ENCODE measurements at regions not wholly inside any gene's neighbourhood (a gene's known extent, or its start where the extent isn't known, plus 50 kb on each side); places are given as distances from the start of the nearest gene placed in this dataset.

GRCh38 chr4:59848457-59848856 lies 1351.7 kb upstream of the ADGRL3 start:
- POLR2A ChIA-PET (ENCODE audit: partially characterized antibody) = no interaction called here
- H3K4me3 ChIP-seq (ENCODE audit: extremely low read depth in 1 of 4, insufficient read depth in 2 of 4, low read depth in 3 of 4, low read length in 4 of 4) = no peak overlapping the region
- H2AK5ac ChIP-seq (ENCODE audit: low read depth, low read length) = no peak overlapping the region
- H2AFZ ChIP-seq (ENCODE audit: low read length) = 0 out of 2 replicates have a peak overlapping the region, but pooled peaks have one; percentile 51
- H2BK5ac ChIP-seq (ENCODE audit: low read depth, low read length) = no peak overlapping the region
- H4K8ac ChIP-seq (ENCODE audit: extremely low read depth, insufficient read depth, low read length) = no peak overlapping the region
- no peak overlapping the region for H3K4me2 ChIP-seq (ENCODE audit: insufficient read depth in 1 of 2, low read depth in 2 of 2, low read length in 2 of 2)
- peak in 1 of 2 experiments; percentile 7 for DNase-seq (ENCODE audit: low read depth in 1 of 2, low spot score in 2 of 2)
- no peak overlapping the region for H4K5ac ChIP-seq (ENCODE audit: insufficient read length, low read depth, low read length)
- H3K23ac ChIP-seq (ENCODE audit: insufficient read length) = no peak overlapping the region
- H3K4ac ChIP-seq (replicated peaks; ENCODE audit: insufficient read length, low read depth, low read length) = no peak overlapping the region
- H2BK12ac ChIP-seq (ENCODE audit: low read depth, low read length) = no peak overlapping the region
- no peak overlapping the region for H3K27ac ChIP-seq (ENCODE audit: low read depth, low read length)
- no peaks in the 10 kb centered on the region for H3K23me2 ChIP-seq (ENCODE audit: low read depth, low read length)
- no peak overlapping the region for H3K18ac ChIP-seq (ENCODE audit: extremely low read depth, low read length)
- CTCF ChIA-PET (ENCODE audit: partially characterized antibody) = no interaction called here
- 87% methylated on average over 2 of the region's 2 CpGs; no CpG with 5 or more reads in 1 of the 2 experiments for WGBS, 2 experiments (ENCODE audit: extremely low coverage in 1 of 2, insufficient coverage in 1 of 2, insufficient read length in 1 of 2, insufficient replicate concordance in 2 of 2, low coverage in 1 of 2, low lambda C conversion rate in 2 of 2, missing lambda C conversion rate in 1 of 2)
- H3K4me1 ChIP-seq (replicated peaks in 1 of 4; ENCODE audit: control insufficient read depth in 3 of 4, insufficient read depth in 4 of 4, low read length in 3 of 4) = no peaks in the 10 kb centered on the region
- H4K20me1 ChIP-seq (replicated peaks in 1 of 2; ENCODE audit: control insufficient read depth in 1 of 2, insufficient read depth in 2 of 2, low read length in 2 of 2) = no peaks in the 10 kb centered on the region
- no peak overlapping the region for H4K91ac ChIP-seq (replicated peaks; ENCODE audit: insufficient read length, low read length)
- no peak overlapping the region for H3K9ac ChIP-seq (replicated peaks in 1 of 4; ENCODE audit: extremely low read depth in 1 of 4, low read depth in 3 of 4, low read length in 3 of 4)
- no peak overlapping the region for H2BK20ac ChIP-seq (ENCODE audit: low read length)
- FAIRE-seq = no peak
- H3K27me3 ChIP-seq (replicated peaks in 1 of 4; ENCODE audit: control insufficient read depth in 3 of 4, extremely low read depth in 1 of 4, insufficient read depth in 3 of 4, low read length in 3 of 4) = no peaks in the 10 kb centered on the region
- H3K9me3 ChIP-seq (ENCODE audit: insufficient read depth in 2 of 2, low read depth in 1 of 2, low read length in 1 of 2) = no peaks in the 10 kb centered on the region
- no peak overlapping the region for H2BK120ac ChIP-seq (replicated peaks; ENCODE audit: low read depth, low read length)
- H3K79me1 ChIP-seq (ENCODE audit: low read depth, low read length) = no peaks in the 10 kb centered on the region
- H3K79me2 ChIP-seq (ENCODE audit: control insufficient read depth in 1 of 2, insufficient read depth in 2 of 2, low read length in 2 of 2) = no peaks in the 10 kb centered on the region
- H2BK15ac ChIP-seq (ENCODE audit: low read length) = no peak overlapping the region
- TF ChIP-seq CHD2 (IDR thresholded peaks at IDR 0.05; ENCODE audit: low read length) = no peak
- TF ChIP-seq CREB1 (IDR thresholded peaks at IDR 0.05) = no peak
- TF ChIP-seq EP300 (IDR thresholded peaks at IDR 0.05; ENCODE audit: borderline replicate concordance in 1 of 2, low read depth in 2 of 2, low read length in 2 of 2) = no peak
- no peak for TF ChIP-seq ZNF274 (IDR thresholded peaks at IDR 0.05; ENCODE audit: borderline replicate concordance, extremely low read depth, low read length)
- TF ChIP-seq POLR2A (IDR thresholded peaks at IDR 0.05; ENCODE audit: control extremely low read depth in 1 of 2, low read depth in 2 of 2, low read length in 2 of 2) = no peak
- no peak for TF ChIP-seq TBP (IDR thresholded peaks at IDR 0.05; ENCODE audit: low read depth, low read length)
- TF ChIP-seq EZH2 (IDR thresholded peaks at IDR 0.05; ENCODE audit: low read depth, low read length, severe bottlenecking) = no peak
- no peak for TF ChIP-seq GABPA (IDR thresholded peaks at IDR 0.05; ENCODE audit: borderline replicate concordance, insufficient read depth, low read length)
- TF ChIP-seq JUN (IDR thresholded peaks at IDR 0.05; ENCODE audit: low read depth, low read length) = no peak
- no peak for TF ChIP-seq SP4 (IDR thresholded peaks at IDR 0.05; ENCODE audit: low read length)
- no peak for TF ChIP-seq TEAD4 (IDR thresholded peaks at IDR 0.05; ENCODE audit: low read depth, low read length)
- TF ChIP-seq, protein P1, sequence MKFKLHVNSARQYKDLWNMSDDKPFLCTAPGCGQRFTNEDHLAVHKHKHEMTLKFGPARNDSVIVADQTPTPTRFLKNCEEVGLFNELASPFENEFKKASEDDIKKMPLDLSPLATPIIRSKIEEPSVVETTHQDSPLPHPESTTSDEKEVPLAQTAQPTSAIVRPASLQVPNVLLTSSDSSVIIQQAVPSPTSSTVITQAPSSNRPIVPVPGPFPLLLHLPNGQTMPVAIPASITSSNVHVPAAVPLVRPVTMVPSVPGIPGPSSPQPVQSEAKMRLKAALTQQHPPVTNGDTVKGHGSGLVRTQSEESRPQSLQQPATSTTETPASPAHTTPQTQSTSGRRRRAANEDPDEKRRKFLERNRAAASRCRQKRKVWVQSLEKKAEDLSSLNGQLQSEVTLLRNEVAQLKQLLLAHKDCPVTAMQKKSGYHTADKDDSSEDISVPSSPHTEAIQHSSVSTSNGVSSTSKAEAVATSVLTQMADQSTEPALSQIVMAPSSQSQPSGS (IDR thresholded peaks at IDR 0.05; ENCODE audit: low read length) = no peak
- TF ChIP-seq KDM1A (IDR thresholded peaks at IDR 0.05; ENCODE audit: borderline replicate concordance, low read length) = no peak
- no peak for TF ChIP-seq TAF1 (IDR thresholded peaks at IDR 0.05; ENCODE audit: low read depth, low read length)
- no peak overlapping the region for H3K14ac ChIP-seq (ENCODE audit: insufficient read length)
- no peaks in the 10 kb centered on the region for H3K36me3 ChIP-seq (ENCODE audit: control insufficient read depth in 2 of 4, insufficient read depth in 4 of 4, low read length in 3 of 4)
- H3K56ac ChIP-seq (replicated peaks; ENCODE audit: insufficient read length, low read depth, low read length) = no peak overlapping the region
